Mucosa of descending colon (tissue), 3 donors: ENCODE measurements at regions not wholly inside any gene's neighbourhood (a gene's known extent, or its start where the extent isn't known, plus 50 kb on each side); places are given as distances from the start of the nearest gene placed in this dataset.
A peak's percentile ranks its signal among the peaks of the same experiment; 100 is the strongest.

Source experiments
- ATAC-seq: fragments of 200-7000 bp; cut with Tn5 transposase; one replicate; pipeline ENCODE4 v1.9.1; 2020; ENCODE audit warnings: mild to moderate bottlenecking, moderate library complexity
- DNase-seq, 3 donors: peaks; one replicate each; pipeline ENCODE4 v3.0.0-alpha.2; 2020
- H3K36me3 ChIP-seq: fragments of 200-600 bp; one replicate; pipeline ENCODE4 v1.8.0; 2021; ENCODE audit warnings: low read depth, mild to moderate bottlenecking
- H3K4me1 ChIP-seq: fragments of 200-600 bp; one replicate; pipeline ENCODE4 v1.8.0; 2021; ENCODE audit warnings: low read depth, mild to moderate bottlenecking
- H3K4me3 ChIP-seq: fragments of 200-600 bp; one replicate; pipeline ENCODE4 v1.8.0; 2021; ENCODE audit warnings: mild to moderate bottlenecking
- H3K9me3 ChIP-seq: fragments of 200-600 bp; one replicate; pipeline ENCODE4 v1.8.0; 2021; ENCODE audit warnings: mild to moderate bottlenecking
- intact Hi-C, 2 donors: fragments of 100-400 bp; cut with DNase I in 1 of 2; cut with micrococcal nuclease in 1 of 2; formaldehyde crosslinking; loops; one replicate each; pipeline versions ENCODE4 v1.11.0 to v1.11.1; 2022; cut with DNase I, micrococcal nuclease
- TF ChIP-seq, protein P1 (sequence below): fragments of 200-600 bp; IDR thresholded peaks from one replicate; pipeline ENCODE4 v1.8.0; 2022; ENCODE audit warnings: antibody characterized with exemption, mild to moderate bottlenecking
- donor health status: DM: no; HTN: no; CAD: no; lungs with moderate emphysema.
- donor health status: DM: no; HTN: no; CAD: no.
- donor health status: DM: no; HTN: yes; CAD: no.

GRCh38 chr9:1871626-1872419 is 143.3 kb upstream of the SMARCA2 start:
- no peaks in the 10 kb centered on the region for H3K36me3 ChIP-seq
- H3K4me3 ChIP-seq, result no peak overlapping the region
- H3K4me1 ChIP-seq, result no peaks in the 10 kb centered on the region
- intact Hi-C loops, result no loop called here
- no peaks in the 10 kb centered on the region for H3K9me3 ChIP-seq
- DNase-seq (no peak), ATAC-seq (no peak)
- TF ChIP-seq, protein P1, sequence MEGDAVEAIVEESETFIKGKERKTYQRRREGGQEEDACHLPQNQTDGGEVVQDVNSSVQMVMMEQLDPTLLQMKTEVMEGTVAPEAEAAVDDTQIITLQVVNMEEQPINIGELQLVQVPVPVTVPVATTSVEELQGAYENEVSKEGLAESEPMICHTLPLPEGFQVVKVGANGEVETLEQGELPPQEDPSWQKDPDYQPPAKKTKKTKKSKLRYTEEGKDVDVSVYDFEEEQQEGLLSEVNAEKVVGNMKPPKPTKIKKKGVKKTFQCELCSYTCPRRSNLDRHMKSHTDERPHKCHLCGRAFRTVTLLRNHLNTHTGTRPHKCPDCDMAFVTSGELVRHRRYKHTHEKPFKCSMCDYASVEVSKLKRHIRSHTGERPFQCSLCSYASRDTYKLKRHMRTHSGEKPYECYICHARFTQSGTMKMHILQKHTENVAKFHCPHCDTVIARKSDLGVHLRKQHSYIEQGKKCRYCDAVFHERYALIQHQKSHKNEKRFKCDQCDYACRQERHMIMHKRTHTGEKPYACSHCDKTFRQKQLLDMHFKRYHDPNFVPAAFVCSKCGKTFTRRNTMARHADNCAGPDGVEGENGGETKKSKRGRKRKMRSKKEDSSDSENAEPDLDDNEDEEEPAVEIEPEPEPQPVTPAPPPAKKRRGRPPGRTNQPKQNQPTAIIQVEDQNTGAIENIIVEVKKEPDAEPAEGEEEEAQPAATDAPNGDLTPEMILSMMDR, result no peak

GRCh38 chr9:1875251-1875851 is 139.8 kb upstream of the SMARCA2 start:
- Histone ChIP-seq H3K4me1 (no peaks in the 10 kb centered on the region), H3K4me3 (no peak overlapping the region), H3K9me3 (no peaks in the 10 kb centered on the region), H3K36me3 (no peaks in the 10 kb centered on the region)
- intact Hi-C loops, result no loop called here
- DNase-seq (no peak), ATAC-seq (no peak)
- TF ChIP-seq, protein P1, result no peak

- H3K9me3 ChIP-seq, result no peaks in the 10 kb centered on the region
- peak in 2 of 3 donors; percentile 3 to 39 for DNase-seq
- no peak for ATAC-seq
- TF ChIP-seq, protein P1, result no peak
- no peaks in the 10 kb centered on the region for H3K36me3 ChIP-seq
- intact Hi-C loops, result no loop called here
- no peaks in the 10 kb centered on the region for H3K4me1 ChIP-seq
- no peak overlapping the region for H3K4me3 ChIP-seq
Measured at GRCh38 chr9:1875921-1876448, 139.2 kb upstream of the SMARCA2 start.

DNA sequence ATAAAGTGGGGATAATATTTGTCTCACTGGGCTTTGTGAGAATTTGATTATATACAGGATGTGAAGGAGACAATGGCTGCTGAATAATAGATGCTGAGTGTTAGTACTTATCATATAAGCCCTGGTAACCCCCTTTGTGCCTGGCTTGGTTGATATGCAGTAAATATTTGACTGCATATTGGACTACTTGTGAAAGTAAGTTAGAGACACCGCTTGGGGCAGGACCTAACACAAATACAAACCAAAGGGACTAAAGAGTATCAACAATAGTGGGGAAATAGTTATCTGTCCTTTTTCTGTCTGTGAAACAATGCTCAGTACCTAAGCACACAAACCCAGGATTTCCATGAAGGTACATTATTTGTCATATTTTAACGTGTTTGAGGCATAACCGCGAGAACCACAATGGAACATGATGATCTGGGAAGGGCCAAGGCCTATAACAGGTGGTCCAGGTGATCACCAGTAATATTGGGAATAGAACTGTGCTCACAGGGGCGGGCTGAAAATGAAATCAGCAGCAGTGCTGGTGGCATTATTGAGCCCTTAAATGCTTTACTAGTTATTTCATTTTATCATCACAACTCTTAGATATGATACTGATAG is 138.2 kb upstream of the SMARCA2 start:
- intact Hi-C loops, result no loop called here
- DNase-seq (no peak), ATAC-seq (no peak)
- no peak overlapping the region for H3K4me3 ChIP-seq
- no peaks in the 10 kb centered on the region for H3K4me1 ChIP-seq
- TF ChIP-seq, protein P1, result no peak
- no peaks in the 10 kb centered on the region for H3K36me3 ChIP-seq
- no peaks in the 10 kb centered on the region for H3K9me3 ChIP-seq

GRCh38 chr9:1877951-1878350 is 137.2 kb upstream of the SMARCA2 start:
- TF ChIP-seq, protein P1, result no peak
- ATAC-seq, result no peak
- H3K36me3 ChIP-seq, result no peaks in the 10 kb centered on the region
- no peaks in the 10 kb centered on the region for H3K9me3 ChIP-seq
- no peak for DNase-seq
- no peaks in the 10 kb centered on the region for H3K4me1 ChIP-seq
- H3K4me3 ChIP-seq, result no peak overlapping the region
- intact Hi-C loops, result no loop called here
